Endothelial cell of umbilical vein (primary cell): ENCODE measurements at regions not wholly inside any gene's neighbourhood (a gene's known extent, or its start where the extent isn't known, plus 50 kb on each side); places are given as distances from the start of the nearest gene placed in this dataset.
A peak's percentile ranks its signal among the peaks of the same experiment; 100 is the strongest.

Experiments used
- BruUV-seq: library from RNA; stranded (reverse); fragments of 400-500 nt; replicated peaks from 2 replicates; lab custom pipeline; 2021; lab: Mats Ljungman, UMichigan
- CTCF ChIA-PET: fragments of 300-600, 350-600 bp; sonication (Branson Sonifier 250); formaldehyde crosslinking; loops from one replicate; lab custom pipeline; 2021; ENCODE audit warnings: antibody characterized with exemption, inconsistent platforms; lab: Charles Lee
- POLR2A ChIA-PET: fragments of 300-600, 350-600 bp; sonication (Branson Sonifier 250); formaldehyde crosslinking; loops from one replicate; lab custom pipeline; 2021; ENCODE audit warnings: antibody characterized with exemption, inconsistent platforms; lab: Charles Lee
- DNase-seq: peaks from one replicate; pipeline ENCODE4 v3.0.0-alpha.2; 2011; ENCODE audit warnings: low read depth, low spot score
- FAIRE-seq: peaks from 2 replicates; lab custom pipeline; 2011; peaks lifted over from hg19 to GRCh38; lab: Jason Lieb, UNC
- H2AFZ ChIP-seq: 2 replicates; pipeline ENCODE4 v1.6.0; 2012; ENCODE audit warnings: low read depth, low read length, control low read depth, inconsistent platforms
- H3K27ac ChIP-seq: 2 replicates; pipeline ENCODE4 v1.5.1; 2011; ENCODE audit warnings: low read depth, mild to moderate bottlenecking, control low read depth, low read length, moderate library complexity; ENCODE audit not compliant: insufficient read depth
- H3K27me3 ChIP-seq, 2 experiments: 2 replicates each; pipeline versions ENCODE4 v1.6.0 to v1.6.1; 2011; ENCODE audit warnings: low read length in 2 of 2, mixed read lengths in 1 of 2; ENCODE audit not compliant: control insufficient read depth in 2 of 2, insufficient read depth in 2 of 2
- H3K36me3 ChIP-seq, 2 experiments: 2 replicates in 1 of 2; 3 replicates in 1 of 2; pipeline ENCODE4 v1.5.1; 2011; ENCODE audit warnings: low read length in 2 of 2, mild to moderate bottlenecking in 1 of 2, moderate library complexity in 1 of 2; ENCODE audit not compliant: control insufficient read depth in 2 of 2, insufficient read depth in 2 of 2; ENCODE audit errors: extremely low read depth in 1 of 2
- H3K4me1 ChIP-seq: 3 replicates; pipeline ENCODE4 v1.5.1; 2011; ENCODE audit warnings: mild to moderate bottlenecking, low read length; ENCODE audit not compliant: control insufficient read depth, insufficient read depth; ENCODE audit errors: extremely low read depth
- H3K4me2 ChIP-seq: 2 replicates; pipeline ENCODE4 v1.6.1; 2011; ENCODE audit warnings: low read length, control low read depth, mixed read lengths; ENCODE audit not compliant: insufficient read depth
- H3K4me3 ChIP-seq, 3 experiments: fragments of 200-600 bp in 1 of 3; sonication (generic), shearing (Covaris generic) in 1 of 3; replicated peaks in 1 of 3; 2 replicates each; pipeline ENCODE4 v1.5.1; 2011 to 2016; ENCODE audit warnings: control low read depth in 3 of 3, low read length in 3 of 3, mild to moderate bottlenecking in 2 of 3, inconsistent platforms in 1 of 3, low read depth in 1 of 3, moderate library complexity in 1 of 3; ENCODE audit not compliant: insufficient read depth in 1 of 3
- H3K79me2 ChIP-seq: 2 replicates; pipeline ENCODE4 v1.6.0; 2012; ENCODE audit warnings: low read length, inconsistent platforms; ENCODE audit not compliant: control insufficient read depth, insufficient read depth
- H3K9ac ChIP-seq: replicated peaks from 2 replicates; pipeline ENCODE3; 2011; ENCODE audit warnings: low read length, control low read depth; ENCODE audit not compliant: insufficient read depth; ENCODE audit errors: extremely low read depth
- H3K9me1 ChIP-seq: replicated peaks from 3 replicates; pipeline ENCODE4 v1.6.0; 2011; ENCODE audit warnings: mild to moderate bottlenecking, low read length; ENCODE audit not compliant: control insufficient read depth, insufficient read depth; ENCODE audit errors: extremely low read depth
- H3K9me3 ChIP-seq: replicated peaks from 2 replicates; pipeline ENCODE4 v1.5.1; 2012; ENCODE audit warnings: low read length, inconsistent platforms; ENCODE audit not compliant: control insufficient read depth, insufficient read depth
- H4K20me1 ChIP-seq: replicated peaks from 2 replicates; pipeline ENCODE3; 2011; ENCODE audit warnings: mild to moderate bottlenecking, low read length; ENCODE audit not compliant: control insufficient read depth, insufficient read depth; ENCODE audit errors: extremely low read depth
- CTCF ChIP-seq, 2 donors: IDR thresholded peaks; 1 replicate in 1 of 2; 2 replicates in 1 of 2; pipeline ENCODE4 v1.5.1; 2011; ENCODE audit warnings: low read length in 2 of 2, mild to moderate bottlenecking in 2 of 2, moderate library complexity in 2 of 2, control low read depth in 1 of 2, inconsistent platforms in 1 of 2, low read depth in 1 of 2; ENCODE audit not compliant: insufficient read depth in 1 of 2; ENCODE audit errors: extremely low read depth in 1 of 2
- EZH2 ChIP-seq: IDR thresholded peaks from 2 replicates; pipeline ENCODE4 v1.6.1; 2012; ENCODE audit warnings: borderline replicate concordance, low read depth, mild to moderate bottlenecking, moderate library complexity, low read length, inconsistent platforms; ENCODE audit not compliant: severe bottlenecking
- FOS ChIP-seq: IDR thresholded peaks from 2 replicates; pipeline ENCODE4 v1.6.1; 2011; ENCODE audit warnings: mild to moderate bottlenecking, low read length, moderate library complexity, borderline replicate concordance; ENCODE audit not compliant: insufficient read depth
- GATA2 ChIP-seq: IDR thresholded peaks from 2 replicates; pipeline ENCODE4 v1.7.0; 2011; ENCODE audit warnings: low read depth, mild to moderate bottlenecking, moderate library complexity, mixed read lengths, low read length; ENCODE audit not compliant: insufficient read length, insufficient read depth
- JUN ChIP-seq: IDR thresholded peaks from 2 replicates; pipeline ENCODE4 v1.6.1; 2011; ENCODE audit warnings: borderline replicate concordance, low read depth; ENCODE audit not compliant: insufficient read length, insufficient read depth
- MAX ChIP-seq: IDR thresholded peaks from 2 replicates; pipeline ENCODE4 v1.6.1; 2011; ENCODE audit not compliant: insufficient read depth, insufficient read length
- MYC ChIP-seq: IDR thresholded peaks from one replicate; pipeline ENCODE4 v1.6.1; 2011; ENCODE audit warnings: mild to moderate bottlenecking, low read depth, low read length
- POLR2A ChIP-seq: IDR thresholded peaks from 2 replicates; pipeline ENCODE4 v1.6.1; 2012; ENCODE audit warnings: low read depth, mild to moderate bottlenecking, control low read depth, low read length
- POLR2AphosphoS5 ChIP-seq: IDR thresholded peaks from 2 replicates; pipeline ENCODE4 v1.6.1; 2012; ENCODE audit warnings: low read depth, mild to moderate bottlenecking, control low read depth, low read length, moderate library complexity; ENCODE audit not compliant: insufficient read depth
- dilution Hi-C: fragments of 300-500 bp; cut with MboI; formaldehyde crosslinking; loops from one replicate; pipeline ENCODE4 v1.15.0; 2019; ENCODE audit warnings: low sequenced_read_pairs; ENCODE audit not compliant: extremely low pct_ligation_motif_present
- intact Hi-C: fragments of 100-400 bp; cut with micrococcal nuclease; formaldehyde crosslinking; loops from one replicate; pipeline ENCODE4 v1.10.0; 2022

GRCh38 chr10:107740962-107741690, 576.6 kb upstream of the SORCS1 start:
- Histone ChIP-seq H3K36me3 (no peaks in the 10 kb centered on the region), H3K27ac (peak overlapping the region; percentile 41), H3K4me3 (no peak overlapping the region), H3K9me3 (peaks cover 2% of the 10 kb centered on the region), H3K79me2 (no peaks in the 10 kb centered on the region), H3K9me1 (no peaks in the 10 kb centered on the region), H3K4me1 (peaks cover 3% of the 10 kb centered on the region), H2AFZ (no peak overlapping the region), H3K4me2 (peak overlapping the region; percentile 42), H3K9ac (peak overlapping the region; percentile 16), H3K27me3 (no peaks in the 10 kb centered on the region), H4K20me1 (no peaks in the 10 kb centered on the region)
- FAIRE-seq (no peak), DNase-seq (no peak)
- no peak for TF ChIP-seq POLR2AphosphoS5
- no peak for TF ChIP-seq JUN
- no peak for TF ChIP-seq MAX
- no peak for TF ChIP-seq FOS
- TF ChIP-seq CTCF (IDR thresholded peaks at IDR 0.05; ENCODE audit: extremely low read depth in 1 of 2, insufficient read depth in 1 of 2, low read depth in 1 of 2, low read length in 2 of 2) = no peak
- no peak for TF ChIP-seq EZH2
- TF ChIP-seq POLR2A = no peak
- TF ChIP-seq MYC = no peak
- TF ChIP-seq GATA2 = no peak
- POLR2A ChIA-PET = no interaction called here
- CTCF ChIA-PET = interaction anchor here (1.1 kb wide), 1 partner anchor 9 kb away, joined by 4 read pairs; no protein-coding TSS in a partner anchor
- intact Hi-C loops (no loop called here), dilution Hi-C loops (no loop called here)
- no TSS peak for BruUV-seq
